Smooth muscle cell (in vitro differentiated cells): ENCODE measurements at regions not wholly inside any gene's neighbourhood (a gene's known extent, or its start where the extent isn't known, plus 50 kb on each side); places are given as distances from the start of the nearest gene placed in this dataset.

ENCODE experiments used
- DNase-seq: peaks from one replicate; lab custom pipeline; 2025; ENCODE audit not compliant: unreplicated experiment; lab: John Stamatoyannopoulos, UW
- H2AFZ ChIP-seq: fragments of 200-600 bp; sonication (generic); 2 replicates; pipeline ENCODE4 v1.6.0; 2016; ENCODE audit warnings: antibody characterized with exemption, low read depth, mild to moderate bottlenecking
- H3F3A ChIP-seq: fragments of 200-600 bp; sonication (generic); 2 replicates; pipeline ENCODE4 v1.6.0; 2017; ENCODE audit warnings: antibody characterized with exemption, low read depth
- H3K27ac ChIP-seq: fragments of 200-600 bp; sonication (generic); 2 replicates; pipeline ENCODE4 v1.5.1; 2016; ENCODE audit warnings: low read depth, mild to moderate bottlenecking
- H3K27me3 ChIP-seq: fragments of 200-600 bp; sonication (generic); 2 replicates; pipeline ENCODE4 v1.6.1; 2016; ENCODE audit warnings: low read depth, mild to moderate bottlenecking
- H3K36me3 ChIP-seq: fragments of 200-600 bp; sonication (generic); 2 replicates; pipeline ENCODE4 v1.5.1; 2016; ENCODE audit warnings: low read depth
- H3K4me1 ChIP-seq: fragments of 200-600 bp; sonication (generic); 2 replicates; pipeline ENCODE4 v1.5.1; 2016; ENCODE audit warnings: low read depth
- H3K4me2 ChIP-seq: fragments of 200-600 bp; sonication (generic); 2 replicates; pipeline ENCODE4 v1.6.0; 2016; ENCODE audit warnings: mild to moderate bottlenecking
- H3K4me3 ChIP-seq: fragments of 200-600 bp; sonication (generic); 2 replicates; pipeline ENCODE4 v1.5.1; 2016; ENCODE audit warnings: mild to moderate bottlenecking
- H3K79me2 ChIP-seq: fragments of 200-600 bp; sonication (generic); 2 replicates; pipeline ENCODE4 v1.6.0; 2016; ENCODE audit warnings: low read depth, mild to moderate bottlenecking
- H3K9ac ChIP-seq: fragments of 200-600 bp; sonication (generic); 2 replicates; pipeline ENCODE4 v1.6.0; 2016; ENCODE audit warnings: low read depth
- H3K9me3 ChIP-seq: fragments of 200-600 bp; sonication (generic); replicated peaks from 2 replicates; pipeline ENCODE4 v1.5.1; 2016; ENCODE audit warnings: low read depth
- H4K20me1 ChIP-seq: fragments of 200-600 bp; sonication (generic); 2 replicates; pipeline ENCODE4 v1.6.0; 2016; ENCODE audit warnings: low read depth
- CTCF ChIP-seq: fragments of 200-600 bp; sonication (generic); IDR thresholded peaks from 2 replicates; pipeline ENCODE4 v1.5.1; 2017; ENCODE audit warnings: borderline replicate concordance, mild to moderate bottlenecking, antibody characterized with exemption; ENCODE audit not compliant: insufficient read depth, poor library complexity, severe bottlenecking
- WGBS: methylation state at CpG from one replicate; pipeline ENCODE4 v1.1.7; 2016; ENCODE audit warnings: low lambda C conversion rate; 5-methylcytosine and 5-hydroxymethylcytosine counted together

DNA sequence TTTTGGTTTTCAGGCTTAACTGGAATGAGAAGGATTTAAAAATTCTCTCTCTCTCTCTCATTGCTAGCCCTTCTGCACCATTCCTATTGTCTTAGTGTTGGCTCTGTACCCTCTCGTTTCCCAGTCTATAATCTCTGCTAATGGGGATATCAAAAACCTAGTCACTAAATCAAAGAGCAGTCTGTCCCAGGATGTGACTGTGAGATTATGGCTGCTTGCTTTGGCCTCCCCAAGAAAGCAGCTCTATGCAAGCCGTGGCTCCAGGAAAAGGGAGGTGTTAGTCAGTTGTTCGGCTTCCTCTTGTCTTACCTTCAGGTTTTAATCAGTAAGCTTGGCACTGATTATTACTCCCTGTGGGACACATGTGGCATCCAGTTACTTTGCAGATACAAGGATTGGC lies 468.8 kb downstream of the USP25 start:
- H4K20me1 ChIP-seq, result no peaks in the 10 kb centered on the region
- H3K4me1 ChIP-seq, result peaks cover 16% of the 10 kb centered on the region
- H3F3A ChIP-seq, result no peaks in the 10 kb centered on the region
- H3K27ac ChIP-seq, result no peak overlapping the region
- H3K4me2 ChIP-seq, result no peak overlapping the region
- whole genome bisulfite sequencing, result 78% methylated on average over 3 of the region's 3 CpGs
- no peaks in the 10 kb centered on the region for H3K36me3 ChIP-seq
- no peaks in the 10 kb centered on the region for H3K27me3 ChIP-seq
- no peaks in the 10 kb centered on the region for H3K79me2 ChIP-seq
- no peak for DNase-seq
- peaks cover 2% of the 10 kb centered on the region for H3K9me3 ChIP-seq
- H3K9ac ChIP-seq, result no peak overlapping the region
- H2AFZ ChIP-seq, result no peak overlapping the region
- no peak for TF ChIP-seq CTCF
- H3K4me3 ChIP-seq, result no peak overlapping the region

DNA sequence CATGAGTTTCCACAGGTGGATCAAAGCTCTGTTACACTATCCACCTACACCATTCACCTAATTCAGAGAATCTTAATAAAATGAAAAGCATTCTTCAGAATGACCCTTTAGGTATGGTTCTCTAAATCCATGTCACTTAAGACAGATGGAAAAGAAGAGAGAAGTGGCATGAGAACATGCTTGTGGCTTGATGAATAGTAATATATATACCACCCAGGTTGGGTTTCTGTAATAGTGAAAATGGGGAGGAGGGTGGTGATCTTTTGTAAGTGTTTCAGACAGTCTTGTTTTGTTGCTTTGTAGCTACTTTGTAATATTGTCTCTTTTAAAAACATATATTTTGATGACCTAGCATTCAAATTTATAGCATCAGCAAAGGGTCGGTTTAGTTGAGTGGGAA lies 469.8 kb downstream of the USP25 start:
- Histone ChIP-seq H3K9ac (no peak overlapping the region), H3K27ac (no peak overlapping the region), H3F3A (no peaks in the 10 kb centered on the region), H4K20me1 (no peaks in the 10 kb centered on the region), H3K27me3 (no peaks in the 10 kb centered on the region), H3K9me3 (peaks cover 2% of the 10 kb centered on the region), H3K4me3 (no peak overlapping the region), H2AFZ (no peak overlapping the region), H3K4me2 (no peak overlapping the region), H3K4me1 (peaks cover 11% of the 10 kb centered on the region), H3K79me2 (no peaks in the 10 kb centered on the region), H3K36me3 (no peaks in the 10 kb centered on the region)
- TF ChIP-seq CTCF, result no peak
- DNase-seq, result no peak
- 0% methylated on average over 1 of the region's 1 CpG for WGBS

GRCh38 chr21:16201718-16202117 lies 471.9 kb downstream of the USP25 start:
- no peak overlapping the region for H3K4me3 ChIP-seq
- no peaks in the 10 kb centered on the region for H3K36me3 ChIP-seq
- H3K27ac ChIP-seq, result no peak overlapping the region
- WGBS, result 100% methylated on average over 1 of the region's 1 CpG
- no peak overlapping the region for H3K9ac ChIP-seq
- no peak overlapping the region for H3K4me2 ChIP-seq
- no peaks in the 10 kb centered on the region for H3K79me2 ChIP-seq
- DNase-seq, result no peak
- no peaks in the 10 kb centered on the region for H4K20me1 ChIP-seq
- no peaks in the 10 kb centered on the region for H3F3A ChIP-seq
- H3K27me3 ChIP-seq, result no peaks in the 10 kb centered on the region
- H3K9me3 ChIP-seq, result peaks cover 2% of the 10 kb centered on the region
- no peak overlapping the region for H2AFZ ChIP-seq
- TF ChIP-seq CTCF, result no peak
- no peaks in the 10 kb centered on the region for H3K4me1 ChIP-seq

GRCh38 chr21:16205527-16205926 lies 475.7 kb downstream of the USP25 start:
- no peak overlapping the region for H2AFZ ChIP-seq
- H4K20me1 ChIP-seq, result no peaks in the 10 kb centered on the region
- H3K9me3 ChIP-seq, result no peaks in the 10 kb centered on the region
- no peak overlapping the region for H3K27ac ChIP-seq
- H3K9ac ChIP-seq, result no peak overlapping the region
- no peaks in the 10 kb centered on the region for H3K36me3 ChIP-seq
- no peak overlapping the region for H3K4me3 ChIP-seq
- no peak overlapping the region for H3K4me2 ChIP-seq
- no peaks in the 10 kb centered on the region for H3F3A ChIP-seq
- no peaks in the 10 kb centered on the region for H3K79me2 ChIP-seq
- H3K27me3 ChIP-seq, result no peaks in the 10 kb centered on the region
- no peak for TF ChIP-seq CTCF
- DNase-seq, result no peak
- H3K4me1 ChIP-seq, result no peaks in the 10 kb centered on the region
- 72% methylated on average over 3 of the region's 3 CpGs for WGBS
